H1 (cell line): ENCODE measurements at regions not wholly inside any gene's neighbourhood (a gene's known extent, or its start where the extent isn't known, plus 50 kb on each side); places are given as distances from the start of the nearest gene placed in this dataset.

Source experiments
- CTCF ChIA-PET: fragments of 300-600 bp; sonication (Branson Sonifier 250); formaldehyde crosslinking; loops from one replicate; lab custom pipeline; 2021; ENCODE audit not compliant: partially characterized antibody; lab: Charles Lee
- POLR2A ChIA-PET: fragments of 300-600 bp; sonication (Branson Sonifier 250); formaldehyde crosslinking; loops from one replicate; lab custom pipeline; 2021; ENCODE audit warnings: inconsistent platforms; ENCODE audit not compliant: partially characterized antibody; lab: Charles Lee
- DNase-seq, 2 experiments: peaks; one replicate each; pipeline versions ENCODE4 v3.0.0 to v3.0.0-alpha.2; 2010 to 2022; ENCODE audit warnings: low spot score in 2 of 2, low read depth in 1 of 2, mixed read lengths in 1 of 2
- FAIRE-seq: peaks from 2 replicates; lab custom pipeline; 2011; peaks lifted over from hg19 to GRCh38; lab: Jason Lieb, UNC
- H2AFZ ChIP-seq: 2 replicates; pipeline ENCODE4 v1.8.1; 2012; ENCODE audit warnings: low read length, inconsistent platforms
- H2AK5ac ChIP-seq: 2 replicates; pipeline ENCODE4 v1.6.1; 2013; ENCODE audit warnings: low read depth, low read length
- H2BK120ac ChIP-seq: replicated peaks from 2 replicates; pipeline ENCODE3; 2013; ENCODE audit warnings: low read depth, low read length, inconsistent platforms
- H2BK12ac ChIP-seq: 2 replicates; pipeline ENCODE4 v1.6.1; 2013; ENCODE audit warnings: low read depth, low read length
- H2BK15ac ChIP-seq: 2 replicates; pipeline ENCODE4 v1.6.1; 2013; ENCODE audit warnings: low read length
- H2BK20ac ChIP-seq: 2 replicates; pipeline ENCODE4 v1.6.1; 2013; ENCODE audit warnings: low read length
- H2BK5ac ChIP-seq: 2 replicates; pipeline ENCODE4 v1.6.1; 2013; ENCODE audit warnings: low read depth, low read length
- H3K14ac ChIP-seq: 2 replicates; pipeline ENCODE4 v1.6.1; 2013; ENCODE audit warnings: inconsistent platforms; ENCODE audit not compliant: insufficient read length
- H3K18ac ChIP-seq: 2 replicates; pipeline ENCODE4 v1.6.1; 2013; ENCODE audit warnings: low read length; ENCODE audit errors: extremely low read depth
- H3K23ac ChIP-seq: 2 replicates; pipeline ENCODE4 v1.6.1; 2013; ENCODE audit warnings: inconsistent platforms; ENCODE audit not compliant: insufficient read length
- H3K23me2 ChIP-seq: 2 replicates; pipeline ENCODE4 v1.6.1; 2013; ENCODE audit warnings: low read depth, low read length
- H3K27ac ChIP-seq: 2 replicates; pipeline ENCODE4 v1.6.1; 2011; ENCODE audit warnings: low read depth, low read length, inconsistent platforms
- H3K27me3 ChIP-seq, 4 experiments: replicated peaks in 1 of 4; 1 replicate in 1 of 4; 2 replicates in 3 of 4; pipeline versions ENCODE4 v1.6.1 to v1.8.1; 2011 to 2013; ENCODE audit warnings: low read length in 3 of 4, mild to moderate bottlenecking in 3 of 4, inconsistent platforms in 2 of 4, mixed read lengths in 2 of 4, moderate library complexity in 1 of 4; ENCODE audit not compliant: control insufficient read depth in 3 of 4, insufficient read depth in 3 of 4; ENCODE audit errors: extremely low read depth in 1 of 4
- H3K36me3 ChIP-seq, 4 experiments: 2 replicates each; pipeline versions ENCODE4 v1.6.1 to v1.8.1; 2011 to 2013; ENCODE audit warnings: mild to moderate bottlenecking in 4 of 4, low read length in 3 of 4, moderate library complexity in 2 of 4, control low read depth in 1 of 4, inconsistent platforms in 1 of 4; ENCODE audit not compliant: insufficient read depth in 4 of 4, control insufficient read depth in 2 of 4
- H3K4ac ChIP-seq: replicated peaks from 2 replicates; pipeline ENCODE3; 2013; ENCODE audit warnings: low read length, low read depth, mixed read lengths, inconsistent platforms; ENCODE audit not compliant: insufficient read length
- H3K4me1 ChIP-seq, 4 experiments: replicated peaks in 1 of 4; 1 replicate in 1 of 4; 2 replicates in 3 of 4; pipeline versions ENCODE4 v1.6.1 to v1.8.1; 2011 to 2013; ENCODE audit warnings: low read length in 3 of 4, inconsistent platforms in 2 of 4, mixed read lengths in 1 of 4; ENCODE audit not compliant: insufficient read depth in 4 of 4, control insufficient read depth in 3 of 4
- H3K4me2 ChIP-seq, 2 experiments: 2 replicates each; pipeline versions ENCODE4 v1.6.1 to v1.8.1; 2011 to 2013; ENCODE audit warnings: low read depth in 2 of 2, low read length in 2 of 2, control low read depth in 1 of 2, inconsistent platforms in 1 of 2, mild to moderate bottlenecking in 1 of 2; ENCODE audit not compliant: insufficient read depth in 1 of 2
- H3K4me3 ChIP-seq, 4 experiments: fragments of 200-600, 300-600 bp in 1 of 4; sonication (generic), shearing (Covaris generic), sonication (Bioruptor Twin) in 1 of 4; 2 replicates each; pipeline versions ENCODE4 v1.5.1 to v1.8.1; 2011 to 2016; ENCODE audit warnings: low read length in 4 of 4, low read depth in 3 of 4, control low read depth in 2 of 4, inconsistent platforms in 2 of 4, mild to moderate bottlenecking in 2 of 4, mixed read lengths in 1 of 4, moderate library complexity in 1 of 4; ENCODE audit not compliant: insufficient read depth in 2 of 4; ENCODE audit errors: extremely low read depth in 1 of 4
- H3K56ac ChIP-seq: replicated peaks from 2 replicates; pipeline ENCODE3; 2013; ENCODE audit warnings: low read depth, mild to moderate bottlenecking, mixed read lengths, low read length, inconsistent platforms; ENCODE audit not compliant: insufficient read length
- H3K79me1 ChIP-seq: 2 replicates; pipeline ENCODE4 v1.6.1; 2013; ENCODE audit warnings: low read depth, low read length, control low read depth
- H3K79me2 ChIP-seq, 2 experiments: 2 replicates each; pipeline versions ENCODE4 v1.6.1 to v1.8.1; 2012 to 2013; ENCODE audit warnings: low read length in 2 of 2, mild to moderate bottlenecking in 2 of 2, inconsistent platforms in 1 of 2; ENCODE audit not compliant: insufficient read depth in 2 of 2, control insufficient read depth in 1 of 2
- H3K9ac ChIP-seq, 4 experiments: replicated peaks in 1 of 4; 1 replicate in 1 of 4; 2 replicates in 3 of 4; pipeline versions ENCODE4 v1.6.1 to v1.8.1; 2011 to 2013; ENCODE audit warnings: low read depth in 3 of 4, low read length in 3 of 4, control low read depth in 2 of 4, mild to moderate bottlenecking in 2 of 4, moderate library complexity in 2 of 4, inconsistent platforms in 1 of 4; ENCODE audit errors: extremely low read depth in 1 of 4
- H3K9me3 ChIP-seq, 2 experiments: 2 replicates each; pipeline versions ENCODE4 v1.6.1 to v1.8.1; 2012 to 2013; ENCODE audit warnings: mild to moderate bottlenecking in 2 of 2, moderate library complexity in 2 of 2, control low read depth in 1 of 2, inconsistent platforms in 1 of 2, low read depth in 1 of 2, low read length in 1 of 2, mixed read lengths in 1 of 2; ENCODE audit not compliant: insufficient read depth in 2 of 2
- H4K20me1 ChIP-seq, 2 experiments: replicated peaks in 1 of 2; 2 replicates each; pipeline versions ENCODE3 to v1.8.1; 2011 to 2013; ENCODE audit warnings: inconsistent platforms in 2 of 2, low read length in 2 of 2, mild to moderate bottlenecking in 1 of 2; ENCODE audit not compliant: insufficient read depth in 2 of 2, control insufficient read depth in 1 of 2
- H4K5ac ChIP-seq: 2 replicates; pipeline ENCODE4 v1.6.1; 2013; ENCODE audit warnings: low read length, low read depth, mixed read lengths, inconsistent platforms; ENCODE audit not compliant: insufficient read length
- H4K8ac ChIP-seq: 2 replicates; pipeline ENCODE4 v1.8.0; 2013; ENCODE audit warnings: mild to moderate bottlenecking, moderate library complexity, low read length, inconsistent platforms; ENCODE audit not compliant: insufficient read depth; ENCODE audit errors: extremely low read depth
- H4K91ac ChIP-seq: replicated peaks from 2 replicates; pipeline ENCODE3; 2013; ENCODE audit warnings: low read length, mixed read lengths, inconsistent platforms; ENCODE audit not compliant: insufficient read length
- ASH2L ChIP-seq: fragments of 200-600, 300-600 bp; sonication (generic); IDR thresholded peaks from one replicate; pipeline ENCODE4 v1.7.1; 2017; ENCODE audit warnings: low read length
- BCL11A ChIP-seq, 2 experiments: IDR thresholded peaks; one replicate each; pipeline ENCODE4 v1.6.1; 2011; ENCODE audit warnings: low read depth in 2 of 2, low read length in 2 of 2, mild to moderate bottlenecking in 2 of 2
- CBX8 ChIP-seq: fragments of 300-800, 300-1000 bp; sonication (generic); IDR thresholded peaks from 2 replicates; pipeline ENCODE4 v1.7.1; 2016; ENCODE audit warnings: low read depth, low read length, borderline replicate concordance
- CREB1 ChIP-seq: IDR thresholded peaks from 2 replicates; pipeline ENCODE4 v1.6.1; 2012; ENCODE audit warnings: inconsistent platforms
- CTCF ChIP-seq, 3 experiments: IDR thresholded peaks; 1 replicate in 2 of 3; 2 replicates in 1 of 3; pipeline versions ENCODE4 v1.5.1 to v1.6.1; 2011; ENCODE audit warnings: low read length in 3 of 3, mild to moderate bottlenecking in 3 of 3, inconsistent platforms in 2 of 3, low read depth in 1 of 3, moderate library complexity in 1 of 3; ENCODE audit not compliant: insufficient read depth in 1 of 3; ENCODE audit errors: control extremely low read depth in 1 of 3
- EZH2 ChIP-seq: fragments of 200-600 bp; sonication (generic); IDR thresholded peaks from 2 replicates; pipeline ENCODE4 v1.7.1; 2012; ENCODE audit warnings: low read depth, mild to moderate bottlenecking, moderate library complexity, low read length, inconsistent platforms; ENCODE audit not compliant: severe bottlenecking
- FOSL1 ChIP-seq: IDR thresholded peaks from 2 replicates; pipeline ENCODE4 v1.6.1; 2011; ENCODE audit warnings: mild to moderate bottlenecking, low read depth, low read length, moderate library complexity; ENCODE audit not compliant: insufficient read depth
- GTF2F1 ChIP-seq: IDR thresholded peaks from 2 replicates; pipeline ENCODE4 v1.6.1; 2012; ENCODE audit warnings: low read depth, low read length, improper control_type of control experiment, borderline replicate concordance
- RNF2 ChIP-seq: fragments of 200-900, 300-1000 bp; sonication (generic); IDR thresholded peaks from 2 replicates; pipeline ENCODE4 v1.7.1; 2016; ENCODE audit warnings: borderline replicate concordance, low read depth, mild to moderate bottlenecking, antibody characterized with exemption, low read length; ENCODE audit not compliant: poor library complexity, severe bottlenecking; ENCODE audit errors: missing control alignments
- SIRT6 ChIP-seq: IDR thresholded peaks from one replicate; pipeline ENCODE4 v1.7.1; 2012; ENCODE audit warnings: low read length, inconsistent platforms
- SP1 ChIP-seq: IDR thresholded peaks from 2 replicates; pipeline ENCODE4 v1.6.1; 2011; ENCODE audit warnings: low read depth, low read length
- TAF7 ChIP-seq: optimal IDR thresholded peaks from 2 replicates; pipeline ENCODE3; 2011; ENCODE audit warnings: low read depth, mild to moderate bottlenecking, inconsistent platforms, low read length, moderate library complexity, borderline replicate concordance
- WGBS, 2 experiments: shearing (Covaris generic) in 1 of 2; methylation state at CpG; one replicate each; pipeline versions ENCODE4 v1.1.6 to v1.1.7; 2013 to 2015; ENCODE audit warnings: low lambda C conversion rate in 2 of 2, mixed read lengths in 2 of 2, inconsistent platforms in 1 of 2, low coverage in 1 of 2, missing lambda C conversion rate in 1 of 2; ENCODE audit not compliant: insufficient replicate concordance in 2 of 2, insufficient coverage in 1 of 2, insufficient read length in 1 of 2; ENCODE audit errors: extremely low coverage in 1 of 2, missing lambda C conversion rate in 1 of 2; 5-methylcytosine and 5-hydroxymethylcytosine counted together

GRCh38 chr7:118836933-118837332, 612.4 kb downstream of the ANKRD7 start:
- Histone ChIP-seq H3K27me3 (no peaks in the 10 kb centered on the region), H3K56ac (no peak overlapping the region), H2BK12ac (no peak overlapping the region), H3K9ac (no peak overlapping the region), H3K14ac (no peak overlapping the region), H3K27ac (no peak overlapping the region), H2AFZ (no peak overlapping the region; the same call in 1 of the 2 replicates), H3K79me2 (no peaks in the 10 kb centered on the region), H2BK120ac (no peak overlapping the region), H4K8ac (no peak overlapping the region), H4K5ac (no peak overlapping the region), H3K23ac (no peak overlapping the region), H3K23me2 (no peaks in the 10 kb centered on the region), H3K4me2 (no peak overlapping the region), H3K4me1 (no peaks in the 10 kb centered on the region; a peak in 1 of 7 replicates), H3K79me1 (no peaks in the 10 kb centered on the region), H3K18ac (no peak overlapping the region), H4K20me1 (no peaks in the 10 kb centered on the region), H3K4ac (no peak overlapping the region), H3K4me3 (no peak overlapping the region), H2BK20ac (no peak overlapping the region), H4K91ac (no peak overlapping the region), H3K36me3 (no peaks in the 10 kb centered on the region), H2BK15ac (no peak overlapping the region), H2AK5ac (no peak overlapping the region), H3K9me3 (no peaks in the 10 kb centered on the region), H2BK5ac (no peak overlapping the region)
- 83% methylated on average over 2 of the region's 2 CpGs; no CpG with 5 or more reads in 1 of the 2 experiments for WGBS, 2 experiments
- no peak for DNase-seq
- ChIA-PET CTCF (interaction anchor here (1.2 kb wide), 1 partner anchor 34 kb away, joined by 3 read pairs; no protein-coding TSS in a partner anchor), POLR2A (no interaction called here)
- FAIRE-seq: no peak
- TF ChIP-seq CTCF (IDR thresholded peaks at IDR 0.05; ENCODE audit: control extremely low read depth in 1 of 3, insufficient read depth in 1 of 3, low read depth in 1 of 3, low read length in 3 of 3): no peak
- TF ChIP-seq ASH2L: no peak
- TF ChIP-seq CREB1: no peak
- no peak for TF ChIP-seq RNF2
- no peak for TF ChIP-seq SIRT6
- TF ChIP-seq TAF7: no peak
- no peak for TF ChIP-seq SP1
- TF ChIP-seq GTF2F1: no peak
- TF ChIP-seq CBX8: no peak
- no peak for TF ChIP-seq EZH2
- TF ChIP-seq BCL11A (IDR thresholded peaks at IDR 0.05; ENCODE audit: low read depth in 2 of 2, low read length in 2 of 2): no peak
- no peak for TF ChIP-seq FOSL1
